Activated T-helper 17 cell treated with anti-CD3 and anti-CD28 coated beads, Interleukin-2, amount 50 U/mL, for 72 hours (primary cell): ENCODE measurements at regions not wholly inside any gene's neighbourhood (a gene's known extent, or its start where the extent isn't known, plus 50 kb on each side); places are given as distances from the start of the nearest gene placed in this dataset.

Experiments
- ATAC-seq: fragments of 150-1000 bp; cut with Tn5 transposase; replicated peaks from 2 replicates; pipeline ENCODE4 v1.10.0; 2021; ENCODE audit warnings: mild to moderate bottlenecking, moderate library complexity
- H3K27ac Mint-ChIP-seq: one replicate; pipeline ENCODE4 v1.8.0; 2022; ENCODE audit warnings: mixed read lengths
- H3K27me3 Mint-ChIP-seq: one replicate; pipeline ENCODE4 v1.8.0; 2022; ENCODE audit warnings: mixed read lengths
- H3K36me3 Mint-ChIP-seq: one replicate; pipeline ENCODE4 v1.8.0; 2022; ENCODE audit warnings: low read depth, mild to moderate bottlenecking, mixed read lengths
- H3K4me1 Mint-ChIP-seq: one replicate; pipeline ENCODE4 v1.8.0; 2022; ENCODE audit warnings: mixed read lengths
- H3K4me3 Mint-ChIP-seq: one replicate; pipeline ENCODE4 v1.8.0; 2022; ENCODE audit warnings: mild to moderate bottlenecking, mixed read lengths
- H3K9me3 Mint-ChIP-seq: one replicate; pipeline ENCODE4 v1.8.0; 2022; ENCODE audit warnings: mixed read lengths

- no peak overlapping the region for H3K27ac Mint-ChIP-seq
- ATAC-seq: no peak
- H3K4me3 Mint-ChIP-seq: no peak overlapping the region
- no peaks in the 10 kb centered on the region for H3K36me3 Mint-ChIP-seq
- peaks cover 20% of the 10 kb centered on the region for H3K27me3 Mint-ChIP-seq
- peaks cover under 1% of the 10 kb centered on the region for H3K9me3 Mint-ChIP-seq
- H3K4me1 Mint-ChIP-seq: peaks cover 4% of the 10 kb centered on the region
Measured at GRCh38 chr10:89153971-89154370, 53.1 kb downstream of the CH25H start.

DNA sequence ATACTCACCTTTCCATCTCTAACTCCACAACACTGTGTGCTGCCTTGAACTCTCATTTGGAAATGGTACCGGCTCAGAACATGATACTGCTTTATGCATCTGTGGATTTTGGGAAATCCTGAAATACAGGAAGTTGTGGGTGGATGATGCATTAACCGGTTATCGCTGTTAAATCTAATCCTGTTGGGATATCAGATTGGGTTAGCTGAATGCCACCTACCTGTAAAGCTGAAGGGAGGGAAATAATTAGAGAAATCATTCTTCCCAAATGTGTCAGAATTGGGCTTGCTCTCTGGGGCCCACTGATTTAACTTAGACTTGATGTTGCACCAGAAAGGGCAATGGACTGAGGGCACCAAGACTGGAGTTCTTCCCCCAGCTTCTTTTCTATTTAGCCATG is 54.0 kb downstream of the CH25H start:
- Mint-ChIP-seq H3K4me1 (no peaks in the 10 kb centered on the region), H3K27me3 (peaks cover 25% of the 10 kb centered on the region), H3K9me3 (peaks cover 6% of the 10 kb centered on the region), H3K27ac (no peak overlapping the region), H3K4me3 (no peak overlapping the region), H3K36me3 (no peaks in the 10 kb centered on the region)
- ATAC-seq: no peak

DNA sequence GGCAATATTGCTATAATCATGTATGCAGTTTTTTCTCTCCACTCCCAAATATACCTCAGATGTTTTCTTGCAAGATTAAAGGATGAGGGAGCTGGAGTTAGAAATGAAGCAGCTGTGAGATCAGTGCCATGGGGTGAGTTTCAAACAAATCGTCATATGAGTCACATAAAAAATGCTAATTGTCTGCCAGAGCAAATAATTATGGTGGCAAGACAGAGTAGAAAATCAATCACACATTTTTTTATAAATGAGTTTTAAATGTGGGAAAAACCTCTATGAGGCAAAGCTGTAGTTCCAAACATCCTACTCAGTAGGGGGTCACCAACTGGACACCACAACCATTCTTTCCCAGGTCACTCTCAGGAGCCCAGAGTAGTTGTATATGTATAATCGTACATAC is 55.3 kb downstream of the CH25H start:
- Mint-ChIP-seq H3K9me3 (peaks cover 6% of the 10 kb centered on the region), H3K36me3 (no peaks in the 10 kb centered on the region), H3K27ac (no peak overlapping the region), H3K27me3 (peaks cover 25% of the 10 kb centered on the region), H3K4me3 (no peak overlapping the region), H3K4me1 (no peaks in the 10 kb centered on the region)
- ATAC-seq: no peak

- Mint-ChIP-seq H3K27me3 (peaks cover 11% of the 10 kb centered on the region), H3K27ac (no peak overlapping the region)
Measured at GRCh38 chr10:89148061-89148460, 59.1 kb downstream of the CH25H start.

GRCh38 chr10:89147256-89147655 is 59.9 kb downstream of the CH25H start:
- Mint-ChIP-seq H3K27ac (no peak overlapping the region), H3K36me3 (no peaks in the 10 kb centered on the region)

More at GRCh38 chr10:89148061-89148460, 59.1 kb downstream of the CH25H start:
- H3K36me3 Mint-ChIP-seq: no peaks in the 10 kb centered on the region
- ATAC-seq: no peak
- H3K4me1 Mint-ChIP-seq: peaks cover 10% of the 10 kb centered on the region
- H3K9me3 Mint-ChIP-seq: peaks cover 6% of the 10 kb centered on the region
- no peak overlapping the region for H3K4me3 Mint-ChIP-seq

DNA sequence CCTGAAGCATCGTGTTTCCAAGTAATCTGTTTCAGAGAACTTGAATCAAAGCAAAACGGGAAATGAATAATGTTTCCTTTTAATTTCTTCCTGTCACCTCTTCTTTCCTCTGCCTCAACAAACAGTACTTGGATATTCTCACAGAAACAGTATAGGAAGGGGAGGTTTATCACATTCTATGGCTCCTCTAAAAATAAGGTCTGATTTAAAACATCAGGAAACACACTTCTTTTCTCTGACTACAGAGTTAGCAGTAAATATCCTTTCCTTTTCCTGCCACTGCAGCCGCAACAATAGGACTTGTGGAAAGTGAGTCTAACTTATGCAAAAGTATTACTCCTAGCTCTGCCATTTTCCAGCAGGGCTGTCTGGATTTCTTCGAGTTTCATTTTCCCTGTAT is 62.3 kb downstream of the CH25H start:
- Mint-ChIP-seq H3K27me3 (peaks cover 8% of the 10 kb centered on the region), H3K4me1 (peaks cover 10% of the 10 kb centered on the region)
- ATAC-seq: no peak

More at GRCh38 chr10:89147256-89147655, 59.9 kb downstream of the CH25H start:
- ATAC-seq: no peak
- peaks cover 6% of the 10 kb centered on the region for H3K9me3 Mint-ChIP-seq
- H3K27me3 Mint-ChIP-seq: peaks cover 11% of the 10 kb centered on the region
- no peak overlapping the region for H3K4me3 Mint-ChIP-seq
- H3K4me1 Mint-ChIP-seq: peaks cover 10% of the 10 kb centered on the region

GRCh38 chr10:89142590-89142989 is 64.5 kb downstream of the CH25H start:
- ATAC-seq: no peak
- H3K27ac Mint-ChIP-seq: no peak overlapping the region
- no peak overlapping the region for H3K4me3 Mint-ChIP-seq
- H3K9me3 Mint-ChIP-seq: no peaks in the 10 kb centered on the region
- no peaks in the 10 kb centered on the region for H3K27me3 Mint-ChIP-seq
- H3K36me3 Mint-ChIP-seq: no peaks in the 10 kb centered on the region
- peaks cover 10% of the 10 kb centered on the region for H3K4me1 Mint-ChIP-seq

More for the DNA sequence above, 62.3 kb downstream of the CH25H start:
- no peaks in the 10 kb centered on the region for H3K36me3 Mint-ChIP-seq
- peaks cover 6% of the 10 kb centered on the region for H3K9me3 Mint-ChIP-seq
- H3K27ac Mint-ChIP-seq: no peak overlapping the region
- no peak overlapping the region for H3K4me3 Mint-ChIP-seq

DNA sequence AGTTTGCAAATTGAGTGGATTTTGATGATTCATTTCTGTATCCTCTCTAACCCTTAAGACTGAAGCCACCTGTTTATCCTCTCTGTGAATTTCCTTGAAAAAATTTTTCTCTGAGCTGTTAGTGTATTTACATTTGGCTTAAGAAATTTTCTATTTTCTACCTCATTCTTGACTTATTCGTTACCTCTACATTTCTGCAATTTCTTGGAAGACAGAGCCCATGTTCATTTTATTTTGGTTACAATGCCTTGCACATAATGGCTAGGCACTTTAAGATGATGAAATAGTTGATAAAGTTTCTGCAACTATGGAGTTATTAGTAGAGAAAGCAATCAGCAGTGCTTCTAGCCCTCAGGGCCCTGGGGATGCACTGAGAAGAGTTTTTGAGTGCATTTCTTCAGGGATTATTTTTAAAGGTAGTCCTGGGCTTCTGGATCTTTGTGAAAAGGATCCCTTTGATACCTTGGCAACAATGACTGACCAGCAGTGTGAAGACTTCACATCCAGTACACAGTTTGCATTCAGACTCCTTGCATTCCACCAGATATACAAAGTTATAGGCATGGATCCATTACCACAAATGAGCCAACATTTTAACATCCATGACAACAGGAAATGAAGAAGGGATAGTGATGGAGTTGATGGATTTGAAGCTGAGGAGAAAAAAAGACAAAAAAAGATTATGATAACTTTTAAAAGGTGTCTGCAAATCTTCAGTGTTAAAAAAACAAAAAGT is 68.2 kb downstream of the CH25H start:
- no peak overlapping the region for H3K27ac Mint-ChIP-seq
- H3K4me1 Mint-ChIP-seq: peaks cover under 1% of the 10 kb centered on the region
- no peaks in the 10 kb centered on the region for H3K27me3 Mint-ChIP-seq
- H3K4me3 Mint-ChIP-seq: no peak overlapping the region
- H3K36me3 Mint-ChIP-seq: no peaks in the 10 kb centered on the region
- H3K9me3 Mint-ChIP-seq: no peaks in the 10 kb centered on the region
- ATAC-seq: no peak

DNA sequence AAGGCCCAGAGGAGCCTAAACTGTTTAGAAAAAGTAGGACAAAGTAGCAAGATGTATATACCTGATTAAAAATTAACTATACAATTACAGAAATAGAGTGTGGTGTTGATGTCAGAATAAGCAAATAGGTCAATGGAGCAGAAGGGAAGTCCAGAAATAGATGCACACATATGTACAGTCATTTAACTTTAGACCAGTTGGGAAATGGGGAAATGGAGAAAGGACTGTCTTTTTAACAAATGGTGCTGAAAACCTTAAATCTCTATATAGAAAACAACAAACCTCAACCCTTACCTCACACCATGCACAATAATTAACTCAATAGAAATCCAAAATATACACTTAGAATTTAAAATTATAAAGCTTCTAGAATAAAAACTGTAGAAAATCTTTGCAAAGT is 72.2 kb downstream of the CH25H start:
- no peaks in the 10 kb centered on the region for H3K4me1 Mint-ChIP-seq
- H3K4me3 Mint-ChIP-seq: no peak overlapping the region
- no peaks in the 10 kb centered on the region for H3K36me3 Mint-ChIP-seq
- H3K27me3 Mint-ChIP-seq: peaks cover 6% of the 10 kb centered on the region
- no peak overlapping the region for H3K27ac Mint-ChIP-seq
- ATAC-seq: no peak
- no peaks in the 10 kb centered on the region for H3K9me3 Mint-ChIP-seq

- Mint-ChIP-seq H3K9me3 (no peaks in the 10 kb centered on the region), H3K4me3 (no peak overlapping the region), H3K36me3 (no peaks in the 10 kb centered on the region), H3K27me3 (peaks cover 6% of the 10 kb centered on the region), H3K27ac (no peak overlapping the region), H3K4me1 (no peaks in the 10 kb centered on the region)
- ATAC-seq: no peak
Measured at GRCh38 chr10:89129911-89130310, 77.2 kb downstream of the CH25H start.

GRCh38 chr10:89122433-89123051 is 84.6 kb downstream of the CH25H start:
- Mint-ChIP-seq H3K36me3 (no peaks in the 10 kb centered on the region), H3K4me3 (no peak overlapping the region), H3K27ac (no peak overlapping the region), H3K4me1 (no peaks in the 10 kb centered on the region), H3K9me3 (no peaks in the 10 kb centered on the region), H3K27me3 (peaks cover 28% of the 10 kb centered on the region)
- no peak for ATAC-seq

GRCh38 chr10:89121764-89122020 is 85.4 kb downstream of the CH25H start:
- ATAC-seq: no peak
- Mint-ChIP-seq H3K4me3 (no peak overlapping the region), H3K9me3 (no peaks in the 10 kb centered on the region), H3K27me3 (peaks cover 33% of the 10 kb centered on the region), H3K36me3 (no peaks in the 10 kb centered on the region), H3K27ac (no peak overlapping the region), H3K4me1 (no peaks in the 10 kb centered on the region)

DNA sequence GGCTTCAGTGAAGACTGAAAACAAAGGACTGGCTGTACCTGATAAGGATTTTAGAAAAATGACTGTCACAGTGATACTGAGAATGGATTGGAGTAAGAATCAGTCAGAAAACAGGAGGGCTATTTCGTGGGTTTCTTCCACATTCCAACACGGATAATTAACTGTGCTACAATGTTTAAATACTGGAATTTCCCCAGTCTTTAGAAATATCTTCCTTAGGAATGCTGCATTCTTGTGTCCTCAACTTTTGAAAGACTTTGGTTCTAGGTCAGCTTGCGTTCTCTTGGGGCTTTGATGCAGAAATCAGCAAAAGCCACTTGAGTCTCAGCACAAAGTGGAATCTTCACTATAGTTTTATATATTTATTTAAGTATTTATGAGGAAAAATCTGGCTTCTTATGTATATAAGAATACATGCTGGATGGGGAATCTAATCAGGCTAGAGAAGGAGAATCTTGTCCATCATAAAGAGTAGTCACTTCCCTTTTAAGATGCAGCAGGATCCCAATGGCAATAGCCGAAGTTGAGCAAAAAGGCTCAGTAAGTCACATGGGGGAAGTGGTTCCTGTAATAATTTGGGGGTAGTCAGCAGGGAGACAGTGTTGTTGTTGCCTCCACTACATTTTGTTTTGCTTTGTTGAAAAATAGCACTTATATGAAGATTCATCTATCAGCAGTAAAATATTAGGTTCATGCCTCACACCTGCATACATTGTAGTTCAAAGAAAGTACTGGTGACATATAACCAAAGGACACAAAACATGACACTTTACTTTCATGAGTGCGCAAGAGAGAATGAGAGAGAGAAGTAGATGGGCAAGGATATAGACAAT is 86.0 kb downstream of the CH25H start:
- Mint-ChIP-seq H3K27me3 (peaks cover 36% of the 10 kb centered on the region), H3K4me1 (no peaks in the 10 kb centered on the region), H3K9me3 (no peaks in the 10 kb centered on the region), H3K4me3 (no peak overlapping the region), H3K27ac (no peak overlapping the region), H3K36me3 (no peaks in the 10 kb centered on the region)
- ATAC-seq: no peak

- Mint-ChIP-seq H3K9me3 (no peaks in the 10 kb centered on the region), H3K27ac (no peak overlapping the region), H3K27me3 (peaks cover 37% of the 10 kb centered on the region), H3K4me1 (no peaks in the 10 kb centered on the region), H3K36me3 (no peaks in the 10 kb centered on the region), H3K4me3 (no peak overlapping the region)
- no peak for ATAC-seq
Measured at GRCh38 chr10:89119651-89120050, 87.5 kb downstream of the CH25H start.

GRCh38 chr10:89118091-89118490 is 89.0 kb downstream of the CH25H start:
- H3K4me1 Mint-ChIP-seq: no peaks in the 10 kb centered on the region
- ATAC-seq: no peak
- H3K27me3 Mint-ChIP-seq: peaks cover 37% of the 10 kb centered on the region
- no peaks in the 10 kb centered on the region for H3K36me3 Mint-ChIP-seq
- no peak overlapping the region for H3K4me3 Mint-ChIP-seq
- H3K9me3 Mint-ChIP-seq: no peaks in the 10 kb centered on the region
- no peak overlapping the region for H3K27ac Mint-ChIP-seq
